GM12892 (cell line): ENCODE measurements at regions not wholly inside any gene's neighbourhood (a gene's known extent, or its start where the extent isn't known, plus 50 kb on each side); places are given as distances from the start of the nearest gene placed in this dataset.

Source experiments
- DNase-seq: peaks from one replicate; pipeline ENCODE4 v3.0.0; 2011; ENCODE audit not compliant: insufficient read length
- FAIRE-seq: peaks from 2 replicates; lab custom pipeline; 2011; peaks lifted over from hg19 to GRCh38; lab: Jason Lieb, UNC
- POLR2A ChIP-seq: IDR thresholded peaks from 2 replicates; pipeline ENCODE4 v1.6.1; 2011; ENCODE audit warnings: low read depth, low read length, control low read depth
- POLR2AphosphoS5 ChIP-seq: IDR thresholded peaks from 2 replicates; pipeline ENCODE4 v1.6.1; 2011; ENCODE audit warnings: low read depth, low read length, control low read depth
- TAF1 ChIP-seq: IDR thresholded peaks from 2 replicates; pipeline ENCODE4 v1.6.1; 2011; ENCODE audit warnings: low read depth, mild to moderate bottlenecking, control low read depth, low read length, borderline replicate concordance

- FAIRE-seq (no peak), DNase-seq (no peak)
These were observed 142.3 kb upstream of the CHL1 start for GRCh38 chr3:54240-54639.

GRCh38 chr3:56672-57071, 139.9 kb upstream of the CHL1 start:
- FAIRE-seq = no peak
- TF ChIP-seq POLR2AphosphoS5 = no peak
- TF ChIP-seq POLR2A = no peak
- TF ChIP-seq TAF1 = no peak
- DNase-seq = no peak

More at GRCh38 chr3:54240-54639, 142.3 kb upstream of the CHL1 start:
- TF ChIP-seq TAF1 = no peak
- no peak for TF ChIP-seq POLR2A
- no peak for TF ChIP-seq POLR2AphosphoS5

GRCh38 chr3:59854-60253, 136.7 kb upstream of the CHL1 start:
- TF ChIP-seq POLR2A = no peak
- TF ChIP-seq TAF1 = no peak
- TF ChIP-seq POLR2AphosphoS5 = no peak
- DNase-seq (no peak), FAIRE-seq (no peak)

- DNase-seq (no peak), FAIRE-seq (no peak)
- no peak for TF ChIP-seq POLR2A
These were observed 133.3 kb upstream of the CHL1 start for GRCh38 chr3:63095-63765.

- DNase-seq (no peak), FAIRE-seq (no peak)
- no peak for TF ChIP-seq POLR2A
- TF ChIP-seq TAF1 = no peak
- no peak for TF ChIP-seq POLR2AphosphoS5
These were observed 126.9 kb upstream of the CHL1 start for GRCh38 chr3:69690-70089.

GRCh38 chr3:72776-73175, 123.8 kb upstream of the CHL1 start:
- FAIRE-seq (no peak), DNase-seq (no peak)
- TF ChIP-seq TAF1 = no peak
- no peak for TF ChIP-seq POLR2AphosphoS5
- no peak for TF ChIP-seq POLR2A

GRCh38 chr3:73271-73670, 123.3 kb upstream of the CHL1 start:
- DNase-seq = no peak
- no peak for TF ChIP-seq POLR2AphosphoS5
- TF ChIP-seq TAF1 = no peak
- TF ChIP-seq POLR2A = no peak
- no peak for FAIRE-seq

GRCh38 chr3:74676-75243, 121.8 kb upstream of the CHL1 start:
- TF ChIP-seq TAF1 = no peak
- TF ChIP-seq POLR2A = no peak
- TF ChIP-seq POLR2AphosphoS5 = no peak
- DNase-seq (no peak), FAIRE-seq (no peak)

- DNase-seq = no peak
- TF ChIP-seq POLR2AphosphoS5 (no peak), POLR2A (no peak), TAF1 (no peak)
- FAIRE-seq = no peak
These were observed 121.3 kb upstream of the CHL1 start for GRCh38 chr3:75260-75659.

GRCh38 chr3:79542-79941, 117.0 kb upstream of the CHL1 start:
- no peak for FAIRE-seq
- no peak for DNase-seq
- TF ChIP-seq POLR2A = no peak
- TF ChIP-seq POLR2AphosphoS5 = no peak
- TF ChIP-seq TAF1 = no peak

GRCh38 chr3:82508-82907, 114.1 kb upstream of the CHL1 start:
- FAIRE-seq (no peak), DNase-seq (no peak)
- no peak for TF ChIP-seq POLR2AphosphoS5
- TF ChIP-seq POLR2A = no peak
- TF ChIP-seq TAF1 = no peak

GRCh38 chr3:83096-83495, 113.5 kb upstream of the CHL1 start:
- FAIRE-seq (no peak), DNase-seq (no peak)
- TF ChIP-seq TAF1 (no peak), POLR2AphosphoS5 (no peak), POLR2A (no peak)
